ENCODE measurements at regions not wholly inside any gene's neighbourhood (a gene's known extent, or its start where the extent isn't known, plus 50 kb on each side); places are given as distances from the start of the nearest gene placed in this dataset.

- no peak for TF ChIP-seq CTCF (conservative IDR thresholded peaks at IDR 0.05)
- no peak for TF ChIP-seq ZFX (IDR thresholded peaks at IDR 0.05)
Measured at GRCh38 chr11:16512198-16512898, 156.0 kb upstream of the SOX6 start.
